Ascending aorta (tissue), 2 donors: ENCODE measurements at regions not wholly inside any gene's neighbourhood (a gene's known extent, or its start where the extent isn't known, plus 50 kb on each side); places are given as distances from the start of the nearest gene placed in this dataset.
"Not testable (repeated sequence)": the region's sequence is repeated elsewhere in the genome, so short reads cannot be mapped to it uniquely, and the experiment has no call there.

Experiments
- DNase-seq, 2 donors: peaks; one replicate each; pipeline ENCODE4 v3.0.0-alpha.2; 2019; ENCODE audit warnings: low spot score in 2 of 2
- H3K27ac ChIP-seq, 2 donors: fragments of 200-600 bp; sonication (generic); one replicate each; pipeline ENCODE4 v1.5.1; 2016 to 2017; ENCODE audit warnings: mild to moderate bottlenecking in 1 of 2
- H3K27me3 ChIP-seq: fragments of 200-600 bp; sonication (generic); one replicate; pipeline ENCODE4 v1.5.1; 2017
- H3K36me3 ChIP-seq, 2 donors: fragments of 200-600 bp; sonication (generic); one replicate each; pipeline ENCODE4 v1.5.1; 2016
- H3K4me1 ChIP-seq, 2 donors: fragments of 200-600 bp; sonication (generic); one replicate each; pipeline ENCODE4 v1.5.1; 2016 to 2017; ENCODE audit warnings: mild to moderate bottlenecking in 1 of 2
- H3K4me3 ChIP-seq, 2 donors: fragments of 200-600 bp; sonication (generic); one replicate each; pipeline ENCODE4 v1.5.1; 2016 to 2017; ENCODE audit warnings: mild to moderate bottlenecking in 1 of 2
- H3K9me3 ChIP-seq, 2 donors: fragments of 200-600 bp; sonication (generic); one replicate each; pipeline ENCODE4 v1.5.1; 2016
- intact Hi-C: fragments of 100-400 bp; cut with DNase I; formaldehyde crosslinking; loops from one replicate; pipeline ENCODE4 v1.15.1; 2023
- TF ChIP-seq, protein P1 (sequence below), 3 experiments: fragments of 200-600 bp in 2 of 3; fragments of 450-650 bp in 1 of 3; sonication (generic) in 2 of 3; IDR thresholded peaks; one replicate each; pipeline ENCODE4 v1.5.1; 2016 to 2019; ENCODE audit warnings: antibody characterized with exemption in 3 of 3, mild to moderate bottlenecking in 1 of 3, moderate library complexity in 1 of 3

DNA sequence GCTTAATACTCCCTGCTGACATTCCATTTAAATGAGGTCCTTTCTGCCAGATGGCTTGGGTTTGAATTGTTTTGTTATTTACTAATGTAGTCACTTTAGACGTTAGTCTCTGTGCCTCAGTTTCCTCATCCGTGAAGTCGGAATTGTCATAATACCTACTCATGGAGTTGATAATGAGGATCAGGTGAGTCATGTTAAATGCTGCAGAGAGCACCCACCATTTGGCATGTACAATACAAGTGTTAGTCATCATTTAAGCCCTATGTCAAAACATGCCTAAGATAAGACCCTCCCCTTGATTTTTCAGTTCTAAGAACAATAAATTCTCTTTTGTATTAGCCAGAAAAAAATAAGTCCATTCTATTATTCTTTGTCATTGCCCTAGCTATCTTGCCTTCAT, 534.8 kb upstream of the HTR2C start:
- no peak for DNase-seq
- TF ChIP-seq, protein P1, sequence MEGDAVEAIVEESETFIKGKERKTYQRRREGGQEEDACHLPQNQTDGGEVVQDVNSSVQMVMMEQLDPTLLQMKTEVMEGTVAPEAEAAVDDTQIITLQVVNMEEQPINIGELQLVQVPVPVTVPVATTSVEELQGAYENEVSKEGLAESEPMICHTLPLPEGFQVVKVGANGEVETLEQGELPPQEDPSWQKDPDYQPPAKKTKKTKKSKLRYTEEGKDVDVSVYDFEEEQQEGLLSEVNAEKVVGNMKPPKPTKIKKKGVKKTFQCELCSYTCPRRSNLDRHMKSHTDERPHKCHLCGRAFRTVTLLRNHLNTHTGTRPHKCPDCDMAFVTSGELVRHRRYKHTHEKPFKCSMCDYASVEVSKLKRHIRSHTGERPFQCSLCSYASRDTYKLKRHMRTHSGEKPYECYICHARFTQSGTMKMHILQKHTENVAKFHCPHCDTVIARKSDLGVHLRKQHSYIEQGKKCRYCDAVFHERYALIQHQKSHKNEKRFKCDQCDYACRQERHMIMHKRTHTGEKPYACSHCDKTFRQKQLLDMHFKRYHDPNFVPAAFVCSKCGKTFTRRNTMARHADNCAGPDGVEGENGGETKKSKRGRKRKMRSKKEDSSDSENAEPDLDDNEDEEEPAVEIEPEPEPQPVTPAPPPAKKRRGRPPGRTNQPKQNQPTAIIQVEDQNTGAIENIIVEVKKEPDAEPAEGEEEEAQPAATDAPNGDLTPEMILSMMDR (IDR thresholded peaks at IDR 0.05) = no peak
- Histone ChIP-seq H3K27me3 (no peaks in the 10 kb centered on the region), H3K9me3 (no peaks in the 10 kb centered on the region), H3K4me1 (no peaks in the 10 kb centered on the region), H3K36me3 (no peaks in the 10 kb centered on the region), H3K27ac (no peak overlapping the region), H3K4me3 (no peak overlapping the region)
- intact Hi-C loops = no loop called here

DNA sequence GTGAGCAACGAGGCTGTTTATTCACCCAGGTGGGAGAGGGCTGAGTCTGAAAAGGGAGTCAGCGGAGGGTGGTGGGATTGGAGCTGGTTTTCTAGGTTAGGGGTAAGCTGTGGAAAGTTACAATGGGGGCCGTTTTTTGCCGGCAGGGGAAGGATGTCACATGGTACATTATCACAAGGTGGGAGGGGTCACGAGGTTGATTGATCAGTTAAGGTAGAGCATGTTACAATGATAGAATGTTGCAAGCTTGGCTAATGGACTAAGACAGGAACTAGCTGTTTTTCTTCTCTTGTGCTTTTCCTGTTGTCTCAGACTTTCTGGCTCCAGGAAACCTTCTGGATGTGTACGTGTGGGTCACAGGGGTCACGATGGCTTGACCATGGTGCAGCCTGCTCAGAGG, 536.3 kb upstream of the HTR2C start:
- H3K4me3 ChIP-seq = no peak overlapping the region
- H3K27ac ChIP-seq = no peak overlapping the region
- TF ChIP-seq, protein P1 (IDR thresholded peaks at IDR 0.05) = no peak

DNA sequence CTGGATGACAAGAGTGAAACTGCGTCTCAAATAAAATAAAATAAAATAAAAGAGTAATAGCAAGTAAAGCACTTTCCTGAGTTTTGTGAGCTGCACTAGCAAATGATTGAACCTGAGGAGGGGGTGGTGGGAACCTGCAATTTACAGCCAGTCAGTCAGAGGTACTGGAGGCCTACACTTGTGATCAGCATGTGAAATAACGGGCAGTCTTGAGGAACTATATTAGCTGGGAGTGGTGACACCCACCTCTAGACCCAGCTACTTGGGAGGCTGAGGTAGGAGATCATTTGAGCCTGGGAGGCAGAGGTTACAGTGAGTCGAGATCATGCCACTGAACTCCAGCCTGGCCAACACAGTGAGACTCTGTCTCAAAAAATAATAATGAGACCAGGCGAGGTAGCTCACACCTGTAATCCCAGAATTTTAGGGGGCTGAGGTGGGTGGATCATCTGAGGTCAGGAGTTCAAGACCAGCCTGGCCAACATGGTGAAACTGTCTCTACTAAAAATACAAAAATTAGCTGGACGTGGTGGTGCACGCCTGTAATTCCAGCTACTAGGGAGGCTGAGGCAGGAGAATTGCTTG, 537.1 kb upstream of the HTR2C start:
- H3K27ac ChIP-seq = no peak overlapping the region
- intact Hi-C loops = no loop called here
- H3K9me3 ChIP-seq = no peaks in the 10 kb centered on the region
- H3K4me3 ChIP-seq = no peak overlapping the region
- no peaks in the 10 kb centered on the region for H3K36me3 ChIP-seq
- no peaks in the 10 kb centered on the region for H3K27me3 ChIP-seq
- TF ChIP-seq, protein P1 (IDR thresholded peaks at IDR 0.05) = no peak
- no peak for DNase-seq
- H3K4me1 ChIP-seq = no peaks in the 10 kb centered on the region

More for the DNA sequence above, 536.3 kb upstream of the HTR2C start:
- Histone ChIP-seq H3K36me3 (no peaks in the 10 kb centered on the region), H3K27me3 (no peaks in the 10 kb centered on the region), H3K4me1 (no peaks in the 10 kb centered on the region), H3K9me3 (no peaks in the 10 kb centered on the region)
- no peak for DNase-seq
- intact Hi-C loops = no loop called here

DNA sequence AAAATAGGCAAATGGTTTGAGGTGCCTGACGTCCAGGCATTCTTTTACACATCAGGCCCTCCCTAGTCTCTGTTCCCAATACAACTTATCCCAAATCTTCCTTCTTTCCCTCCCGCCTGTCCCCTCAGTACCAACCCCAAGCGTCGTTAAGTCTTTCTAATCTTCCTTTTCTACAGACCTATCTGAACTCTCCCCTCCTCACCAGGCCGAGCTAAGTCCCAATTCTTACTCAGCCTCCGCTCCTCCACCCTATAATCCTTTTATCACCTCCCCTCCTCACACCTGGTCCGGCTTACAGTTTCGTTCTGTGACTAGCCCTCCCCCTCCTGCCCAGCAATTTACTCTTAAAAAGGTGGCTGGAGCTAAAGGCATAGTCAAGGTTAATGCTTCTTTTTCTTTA, 542.4 kb upstream of the HTR2C start:
- H3K9me3 ChIP-seq, intact Hi-C loops: not testable (repeated sequence)

DNA sequence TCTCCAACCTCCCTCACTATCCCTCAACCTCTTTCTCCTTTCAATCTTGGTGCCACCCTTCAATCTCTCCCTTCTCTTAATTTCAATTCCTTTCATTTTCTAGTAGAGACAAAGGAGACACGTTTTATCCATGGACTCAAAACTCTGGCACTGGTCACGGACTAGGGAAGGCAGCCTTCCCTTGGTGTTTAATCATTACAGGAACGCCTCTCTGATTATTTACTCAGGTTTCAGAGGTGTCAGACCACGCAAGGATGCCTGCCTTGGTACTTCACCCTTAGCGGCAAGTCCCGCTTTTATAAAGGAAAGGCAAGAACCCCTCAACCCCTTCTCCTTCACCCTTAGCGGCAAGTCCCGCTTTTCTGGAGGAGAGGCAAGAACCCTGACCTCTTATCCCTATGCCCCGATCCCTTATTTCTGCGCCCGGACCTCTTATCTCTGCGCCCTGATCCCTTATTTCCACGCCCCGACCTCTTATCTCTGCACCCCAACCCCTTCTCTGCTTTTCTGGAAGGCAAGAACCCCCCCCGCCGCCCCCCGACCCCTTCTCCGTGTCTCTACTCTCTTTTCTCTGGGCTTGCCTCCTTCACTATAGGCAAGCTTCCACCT, 543.1 kb upstream of the HTR2C start:
- intact Hi-C loops = not testable (repeated sequence)

More for the DNA sequence above, 542.4 kb upstream of the HTR2C start:
- not testable (repeated sequence) for H3K36me3 ChIP-seq, H3K4me3 ChIP-seq, H3K27me3 ChIP-seq, DNase-seq, H3K4me1 ChIP-seq, H3K27ac ChIP-seq

DNA sequence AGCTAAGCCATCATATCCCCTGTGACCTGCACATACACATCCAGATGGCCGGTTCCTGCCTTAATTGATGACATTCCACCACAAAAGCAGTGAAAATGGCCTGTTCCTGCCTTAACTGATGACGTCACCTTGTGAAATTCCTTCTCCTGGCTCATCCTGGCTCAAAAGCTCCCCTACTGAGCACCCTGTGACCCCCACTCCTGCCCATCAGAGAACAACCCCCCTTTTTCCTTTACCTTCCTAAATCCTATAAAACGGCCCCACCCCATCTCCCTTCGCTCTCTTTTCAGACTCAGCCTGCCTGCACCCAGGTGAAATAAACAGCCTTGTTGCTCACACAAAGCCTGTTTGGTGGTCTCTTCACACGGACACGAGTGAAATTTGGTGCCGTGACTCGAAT, 543.8 kb upstream of the HTR2C start:
- H3K36me3 ChIP-seq, H3K4me1 ChIP-seq, H3K27me3 ChIP-seq, intact Hi-C loops, H3K9me3 ChIP-seq, H3K4me3 ChIP-seq, DNase-seq, H3K27ac ChIP-seq: not testable (repeated sequence)

More for the DNA sequence above, 543.1 kb upstream of the HTR2C start:
- not testable (repeated sequence) for H3K36me3 ChIP-seq, H3K9me3 ChIP-seq, H3K4me3 ChIP-seq, H3K27ac ChIP-seq, DNase-seq, H3K4me1 ChIP-seq, H3K27me3 ChIP-seq

DNA sequence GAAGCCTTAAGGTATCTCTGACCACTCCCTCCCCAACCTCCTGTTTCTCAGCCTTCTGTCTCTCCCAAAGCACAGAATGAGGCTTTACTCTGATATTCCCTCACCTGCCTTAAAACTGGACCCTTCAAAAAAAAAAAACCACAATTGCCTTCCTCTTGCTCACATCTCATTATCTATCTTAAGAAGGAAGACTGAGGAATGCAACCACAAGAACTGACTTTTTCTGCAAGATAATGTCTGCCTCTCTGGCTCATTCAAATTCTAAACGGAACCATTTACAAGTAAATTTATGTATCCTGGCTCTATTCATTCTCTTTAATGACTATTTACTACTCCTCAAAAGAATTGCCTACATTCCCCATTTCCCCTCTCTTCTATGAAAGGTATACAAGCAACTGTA, 545.5 kb upstream of the HTR2C start:
- TF ChIP-seq, protein P1 (IDR thresholded peaks at IDR 0.05) = no peak
- H3K4me1 ChIP-seq = no peaks in the 10 kb centered on the region
- DNase-seq = no peak
- H3K9me3 ChIP-seq = no peaks in the 10 kb centered on the region
- H3K4me3 ChIP-seq = no peak overlapping the region
- no peaks in the 10 kb centered on the region for H3K36me3 ChIP-seq
- no peaks in the 10 kb centered on the region for H3K27me3 ChIP-seq
- intact Hi-C loops = no loop called here
- no peak overlapping the region for H3K27ac ChIP-seq
